ENCODE measurements at regions not wholly inside any gene's neighbourhood (a gene's known extent, or its start where the extent isn't known, plus 50 kb on each side); places are given as distances from the start of the nearest gene placed in this dataset.

DNA sequence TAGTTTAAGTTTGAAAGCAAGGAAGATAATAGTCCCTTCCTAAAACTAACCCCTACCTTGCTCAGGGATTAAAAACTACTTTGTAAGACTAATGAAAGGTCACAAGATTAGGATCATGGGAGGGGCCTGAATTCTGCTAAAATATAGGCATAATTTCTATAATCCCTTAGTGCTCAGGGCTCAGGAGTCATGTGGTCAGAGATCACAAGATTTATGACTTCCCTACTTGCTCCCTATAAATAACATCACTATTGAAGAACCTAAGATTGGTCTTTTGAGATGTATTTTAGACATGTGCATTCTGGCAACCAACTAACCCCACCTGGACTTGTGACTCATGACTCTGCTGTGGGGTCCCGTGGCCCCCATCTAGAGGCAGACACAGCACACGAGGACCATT lies 81.1 kb downstream of the STMND1 start:
- Mint-ChIP-seq H3K27ac (ENCODE audit: low read depth) (no peak overlapping the region), H3K4me1 (no peaks in the 10 kb centered on the region), H3K36me3 (ENCODE audit: insufficient read depth) (no peaks in the 10 kb centered on the region), H3K4me3 (no peak overlapping the region), H3K9me3 (no peaks in the 10 kb centered on the region), H3K27me3 (peaks cover 48% of the 10 kb centered on the region)
- no peak for ATAC-seq (replicated peaks; ENCODE audit: extremely low read depth, poor library complexity, severe bottlenecking)
- no peak for DNase-seq (ENCODE audit: low spot score in 2 of 2)

DNA sequence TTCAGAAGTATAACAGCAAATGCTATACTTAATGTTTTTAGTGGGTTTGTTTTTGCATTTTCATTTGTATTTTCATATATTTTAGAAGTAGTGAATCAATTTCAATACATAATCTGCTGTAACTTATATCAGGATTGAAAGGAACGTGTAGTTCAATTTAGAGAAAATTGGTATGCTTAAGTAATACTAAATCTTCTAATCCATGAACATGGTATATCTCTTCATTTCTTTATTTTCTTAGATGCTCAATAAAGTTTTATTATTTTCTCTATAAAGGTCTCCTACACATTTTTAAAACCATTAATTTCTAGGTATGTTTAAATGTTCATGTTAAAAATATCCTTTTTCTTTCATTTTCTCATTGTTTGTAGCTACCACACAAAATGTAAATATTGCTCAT lies 85.1 kb downstream of the STMND1 start:
- H3K27me3 Mint-ChIP-seq, result peaks cover 73% of the 10 kb centered on the region
- ATAC-seq (replicated peaks; ENCODE audit: extremely low read depth, poor library complexity, severe bottlenecking), result no peak
- no peaks in the 10 kb centered on the region for H3K9me3 Mint-ChIP-seq
- no peak for DNase-seq (ENCODE audit: low spot score in 2 of 2)
- no peak overlapping the region for H3K4me3 Mint-ChIP-seq
- no peaks in the 10 kb centered on the region for H3K4me1 Mint-ChIP-seq
- no peaks in the 10 kb centered on the region for H3K36me3 Mint-ChIP-seq (ENCODE audit: insufficient read depth)
- H3K27ac Mint-ChIP-seq (ENCODE audit: low read depth), result no peak overlapping the region

DNA sequence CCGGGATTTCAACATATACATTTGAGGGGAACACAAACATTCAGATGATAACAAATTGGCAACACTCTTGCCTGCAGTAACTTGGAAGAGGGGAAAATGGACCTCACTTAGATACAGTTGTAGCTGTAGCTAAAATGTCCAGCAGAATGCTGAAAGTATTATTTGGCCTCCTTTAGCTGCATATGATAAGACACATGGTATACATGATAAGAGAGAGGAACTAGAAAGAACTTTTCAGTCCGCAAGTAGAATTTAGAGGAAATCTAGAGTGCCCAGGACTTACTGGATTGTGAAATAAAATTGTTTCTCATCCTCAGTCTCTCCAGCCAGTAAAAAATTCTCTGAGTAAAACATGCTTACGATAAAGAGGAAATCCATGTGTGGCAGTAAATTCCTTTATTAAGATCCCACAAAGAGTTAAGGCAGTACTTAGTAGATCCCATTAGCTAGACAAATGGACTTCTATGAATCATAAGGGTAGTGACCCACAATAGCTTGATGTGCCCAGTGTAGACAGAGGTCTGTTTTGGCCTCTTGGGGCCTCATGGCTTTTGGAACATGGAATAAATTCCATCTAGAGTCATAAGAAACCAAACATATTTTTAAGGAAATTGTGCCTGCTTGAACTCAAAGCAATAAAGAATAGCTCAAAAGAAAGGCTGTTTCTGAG lies 87.9 kb upstream of the RBM24 start:
- Mint-ChIP-seq H3K4me3 (no peak overlapping the region), H3K4me1 (no peaks in the 10 kb centered on the region), H3K36me3 (ENCODE audit: insufficient read depth) (no peaks in the 10 kb centered on the region), H3K27me3 (peaks cover 22% of the 10 kb centered on the region), H3K27ac (ENCODE audit: low read depth) (no peak overlapping the region), H3K9me3 (no peaks in the 10 kb centered on the region)
- ATAC-seq (replicated peaks; ENCODE audit: extremely low read depth, poor library complexity, severe bottlenecking) (no peak), DNase-seq (ENCODE audit: low spot score in 2 of 2) (no peak)

DNA sequence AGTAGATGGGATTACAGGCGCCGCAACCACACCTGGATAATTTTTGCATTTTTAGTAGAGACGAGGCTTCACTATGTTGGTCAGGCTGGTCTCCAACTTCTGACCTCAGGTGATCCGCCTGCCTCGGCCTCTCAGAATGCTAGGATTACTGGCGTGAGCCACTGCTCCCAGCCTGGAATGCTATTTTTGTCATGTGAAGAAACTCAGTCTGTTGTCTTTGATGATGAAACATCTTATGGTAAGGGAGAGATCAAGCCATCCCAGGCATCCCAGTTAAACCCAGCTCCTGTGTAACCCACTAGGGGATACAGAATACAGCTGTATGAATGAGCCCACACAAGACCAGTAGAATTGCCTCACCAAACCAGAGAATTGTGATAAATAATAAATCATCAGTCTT lies 83.6 kb upstream of the RBM24 start:
- peaks cover 6% of the 10 kb centered on the region for H3K27me3 Mint-ChIP-seq

DNA sequence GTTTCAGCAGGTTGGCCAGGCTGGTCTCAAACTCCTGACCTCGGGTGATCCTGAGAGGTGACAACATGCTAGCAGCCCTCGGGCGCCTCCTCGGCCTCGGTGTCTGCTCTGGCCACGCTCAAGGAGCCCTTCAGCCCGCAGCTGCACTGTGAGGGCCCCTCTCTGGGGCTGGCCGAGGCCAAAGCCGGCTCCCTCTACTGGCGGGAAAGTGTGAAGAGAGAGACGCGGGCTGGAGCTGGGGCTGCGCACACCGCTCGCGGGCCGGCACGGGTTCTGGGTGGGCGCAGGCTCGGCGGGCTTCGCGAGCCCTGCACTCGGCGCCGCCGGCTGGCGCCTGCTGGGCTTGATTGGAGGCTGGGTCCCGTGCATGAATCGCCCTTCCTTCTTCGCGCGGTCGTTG lies 80.8 kb upstream of the RBM24 start:
- Mint-ChIP-seq H3K4me3 (no peak overlapping the region), H3K9me3 (no peaks in the 10 kb centered on the region), H3K27ac (ENCODE audit: low read depth) (no peak overlapping the region), H3K36me3 (ENCODE audit: insufficient read depth) (no peaks in the 10 kb centered on the region), H3K4me1 (no peaks in the 10 kb centered on the region), H3K27me3 (peaks cover 23% of the 10 kb centered on the region)
- ATAC-seq (replicated peaks; ENCODE audit: extremely low read depth, poor library complexity, severe bottlenecking) (no peak), DNase-seq (ENCODE audit: low spot score in 2 of 2) (no peak)

More for the DNA sequence above, 83.6 kb upstream of the RBM24 start:
- no peak overlapping the region for H3K27ac Mint-ChIP-seq (ENCODE audit: low read depth)
- ATAC-seq (replicated peaks; ENCODE audit: extremely low read depth, poor library complexity, severe bottlenecking) (no peak), DNase-seq (ENCODE audit: low spot score in 2 of 2) (no peak)
- H3K4me3 Mint-ChIP-seq, result no peak overlapping the region
- H3K4me1 Mint-ChIP-seq, result no peaks in the 10 kb centered on the region
- no peaks in the 10 kb centered on the region for H3K9me3 Mint-ChIP-seq
- H3K36me3 Mint-ChIP-seq (ENCODE audit: insufficient read depth), result no peaks in the 10 kb centered on the region

DNA sequence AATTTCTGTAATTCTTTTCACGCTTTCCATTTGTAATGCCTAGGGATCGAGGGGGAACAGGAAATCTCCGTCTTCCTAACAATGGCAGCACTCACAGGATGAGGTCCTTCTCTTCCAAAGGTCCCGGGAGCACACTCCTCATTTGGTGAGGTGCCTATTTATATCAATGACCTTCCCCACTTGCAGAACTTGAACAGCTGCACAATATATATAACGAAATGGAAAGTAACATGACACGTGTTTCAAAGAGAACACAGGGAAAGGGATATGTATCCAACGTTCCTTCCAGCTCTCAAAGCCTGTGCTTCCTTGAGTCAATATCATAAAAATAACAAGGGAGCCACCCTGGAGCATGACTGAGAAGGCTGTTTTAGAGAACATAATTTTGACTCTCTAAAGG lies 78.6 kb upstream of the RBM24 start:
- H3K36me3 Mint-ChIP-seq (ENCODE audit: insufficient read depth), result no peaks in the 10 kb centered on the region
- no peaks in the 10 kb centered on the region for H3K9me3 Mint-ChIP-seq
- no peaks in the 10 kb centered on the region for H3K4me1 Mint-ChIP-seq
- no peak overlapping the region for H3K4me3 Mint-ChIP-seq
- peaks cover 29% of the 10 kb centered on the region for H3K27me3 Mint-ChIP-seq
- DNase-seq (ENCODE audit: low spot score in 2 of 2) (no peak), ATAC-seq (replicated peaks; ENCODE audit: extremely low read depth, poor library complexity, severe bottlenecking) (no peak)
- no peak overlapping the region for H3K27ac Mint-ChIP-seq (ENCODE audit: low read depth)

DNA sequence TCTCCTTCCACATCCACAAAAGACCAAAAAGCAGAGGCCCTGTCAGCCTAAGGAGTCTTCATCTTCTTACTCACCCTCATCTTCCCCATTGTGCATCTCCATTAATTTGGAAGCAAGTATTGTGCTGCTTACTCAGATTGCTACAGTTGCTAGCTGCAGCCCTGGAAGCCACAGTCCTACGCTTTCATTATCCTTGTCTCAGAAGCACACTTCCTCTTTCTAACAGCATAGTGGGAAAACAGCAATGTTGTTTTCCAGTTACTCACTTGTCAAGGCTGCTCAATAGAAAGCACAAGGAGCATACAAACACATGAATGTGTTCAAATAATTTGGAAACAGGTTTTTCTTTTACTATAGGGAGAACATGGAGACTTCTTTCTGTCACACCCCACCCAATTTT lies 76.6 kb upstream of the RBM24 start:
- ATAC-seq (replicated peaks; ENCODE audit: extremely low read depth, poor library complexity, severe bottlenecking) (no peak), DNase-seq (ENCODE audit: low spot score in 2 of 2) (no peak)
- peaks cover 29% of the 10 kb centered on the region for H3K27me3 Mint-ChIP-seq
- H3K9me3 Mint-ChIP-seq, result no peaks in the 10 kb centered on the region
- no peak overlapping the region for H3K27ac Mint-ChIP-seq (ENCODE audit: low read depth)
- no peak overlapping the region for H3K4me3 Mint-ChIP-seq
- H3K36me3 Mint-ChIP-seq (ENCODE audit: insufficient read depth), result no peaks in the 10 kb centered on the region
- no peaks in the 10 kb centered on the region for H3K4me1 Mint-ChIP-seq

DNA sequence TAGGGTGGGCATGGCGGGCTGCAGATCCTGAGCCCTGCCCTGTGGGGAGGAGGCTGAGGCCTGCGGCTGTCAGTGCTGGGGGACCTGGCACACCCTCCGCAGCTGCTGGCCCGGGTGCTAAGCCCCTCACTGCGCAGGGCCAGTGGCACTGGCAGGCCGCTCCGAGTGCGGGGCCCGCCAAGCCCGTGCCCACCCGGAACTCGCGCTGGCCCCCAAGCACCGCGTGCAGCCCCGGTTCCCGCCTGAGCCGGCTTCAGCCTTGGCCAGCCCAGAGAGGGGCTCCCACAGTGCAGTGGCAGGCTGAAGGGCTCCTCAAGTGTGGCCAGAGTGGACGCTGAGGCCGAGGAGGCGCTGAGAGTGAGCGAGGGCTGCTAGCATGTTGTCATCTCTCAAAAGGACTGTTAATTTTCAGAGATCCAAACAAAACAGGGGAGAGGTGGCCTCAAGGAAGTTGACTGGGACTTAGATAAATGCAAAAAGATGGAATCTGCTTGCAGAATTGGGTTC lies 74.5 kb upstream of the RBM24 start:
- no peak overlapping the region for H3K4me3 Mint-ChIP-seq
- peaks cover 29% of the 10 kb centered on the region for H3K27me3 Mint-ChIP-seq
- ATAC-seq (replicated peaks; ENCODE audit: extremely low read depth, poor library complexity, severe bottlenecking), result no peak
- H3K27ac Mint-ChIP-seq (ENCODE audit: low read depth), result no peak overlapping the region
- no peaks in the 10 kb centered on the region for H3K36me3 Mint-ChIP-seq (ENCODE audit: insufficient read depth)
- DNase-seq (ENCODE audit: low spot score in 2 of 2), result no peak
- no peaks in the 10 kb centered on the region for H3K9me3 Mint-ChIP-seq
- H3K4me1 Mint-ChIP-seq, result no peaks in the 10 kb centered on the region

DNA sequence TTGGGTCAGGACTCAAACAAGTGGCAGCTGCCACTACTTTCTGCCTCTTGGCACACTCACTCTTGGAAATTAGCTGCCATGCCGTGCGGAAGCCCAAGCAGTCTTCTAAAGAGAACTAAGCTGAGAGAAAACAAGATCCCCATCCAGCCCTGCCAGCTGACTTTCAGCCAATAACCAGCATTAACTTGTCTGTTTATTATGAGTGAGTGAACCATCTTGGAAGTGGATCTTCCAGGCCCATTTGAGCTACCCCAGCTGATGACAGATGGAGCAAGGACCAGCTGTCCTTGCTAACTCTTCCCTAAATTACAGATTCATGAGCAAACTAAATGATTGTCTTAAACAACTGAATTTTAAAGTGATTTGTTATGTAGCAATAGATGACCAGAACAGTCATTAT lies 73.9 kb upstream of the RBM24 start:
- Mint-ChIP-seq H3K9me3 (no peaks in the 10 kb centered on the region), H3K27ac (ENCODE audit: low read depth) (no peak overlapping the region), H3K36me3 (ENCODE audit: insufficient read depth) (no peaks in the 10 kb centered on the region), H3K4me3 (no peak overlapping the region), H3K27me3 (peaks cover 26% of the 10 kb centered on the region), H3K4me1 (no peaks in the 10 kb centered on the region)
- DNase-seq (ENCODE audit: low spot score in 2 of 2), result no peak
- no peak for ATAC-seq (replicated peaks; ENCODE audit: extremely low read depth, poor library complexity, severe bottlenecking)

DNA sequence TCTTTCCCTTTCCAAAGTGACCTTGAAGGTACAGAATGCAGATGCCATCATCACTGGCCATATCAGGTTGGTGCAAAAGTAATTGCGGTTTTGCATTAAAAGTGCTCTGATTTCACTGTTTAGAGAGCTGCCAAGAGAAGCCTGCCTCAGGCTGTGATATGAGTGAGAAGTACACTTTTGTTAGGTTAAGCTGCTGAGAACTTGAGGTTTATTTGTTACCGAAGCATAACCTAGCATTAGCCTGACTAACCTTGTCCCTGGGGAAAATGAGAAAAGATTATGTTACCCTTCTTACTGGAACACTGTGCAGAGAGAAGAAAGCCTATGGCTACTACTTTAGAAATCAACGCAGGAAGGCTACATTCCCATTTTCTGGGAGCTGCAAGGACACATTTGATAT lies 70.5 kb upstream of the RBM24 start:
- Mint-ChIP-seq H3K4me3 (no peak overlapping the region), H3K4me1 (no peaks in the 10 kb centered on the region), H3K27me3 (peaks cover 14% of the 10 kb centered on the region), H3K9me3 (no peaks in the 10 kb centered on the region), H3K36me3 (ENCODE audit: insufficient read depth) (no peaks in the 10 kb centered on the region), H3K27ac (ENCODE audit: low read depth) (no peak overlapping the region)
- ATAC-seq (replicated peaks; ENCODE audit: extremely low read depth, poor library complexity, severe bottlenecking) (no peak), DNase-seq (ENCODE audit: low spot score in 2 of 2) (no peak)

DNA sequence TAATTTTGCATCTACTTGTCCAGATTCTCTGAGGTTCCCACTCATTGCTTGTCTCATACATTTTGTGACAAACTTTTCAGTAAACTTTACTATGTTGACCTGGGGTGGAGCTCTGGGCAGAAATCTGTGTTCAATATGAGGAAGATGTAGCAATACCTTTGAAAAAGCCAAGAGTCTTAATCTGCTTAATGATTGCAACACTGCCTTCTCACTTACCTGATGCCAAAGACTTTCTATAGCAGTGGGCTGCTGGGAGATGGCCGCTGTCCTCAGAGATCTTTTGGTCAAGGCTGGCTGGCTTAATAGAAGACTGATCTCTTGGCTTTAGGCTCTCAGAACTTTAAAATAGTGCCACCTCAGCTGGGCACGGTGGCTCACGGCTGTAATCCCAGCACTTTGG lies 70.1 kb upstream of the RBM24 start:
- Mint-ChIP-seq H3K36me3 (ENCODE audit: insufficient read depth) (no peaks in the 10 kb centered on the region), H3K4me1 (no peaks in the 10 kb centered on the region), H3K9me3 (no peaks in the 10 kb centered on the region), H3K4me3 (no peak overlapping the region), H3K27me3 (peaks cover 11% of the 10 kb centered on the region), H3K27ac (ENCODE audit: low read depth) (no peak overlapping the region)
- DNase-seq (ENCODE audit: low spot score in 2 of 2) (no peak), ATAC-seq (replicated peaks; ENCODE audit: extremely low read depth, poor library complexity, severe bottlenecking) (no peak)

DNA sequence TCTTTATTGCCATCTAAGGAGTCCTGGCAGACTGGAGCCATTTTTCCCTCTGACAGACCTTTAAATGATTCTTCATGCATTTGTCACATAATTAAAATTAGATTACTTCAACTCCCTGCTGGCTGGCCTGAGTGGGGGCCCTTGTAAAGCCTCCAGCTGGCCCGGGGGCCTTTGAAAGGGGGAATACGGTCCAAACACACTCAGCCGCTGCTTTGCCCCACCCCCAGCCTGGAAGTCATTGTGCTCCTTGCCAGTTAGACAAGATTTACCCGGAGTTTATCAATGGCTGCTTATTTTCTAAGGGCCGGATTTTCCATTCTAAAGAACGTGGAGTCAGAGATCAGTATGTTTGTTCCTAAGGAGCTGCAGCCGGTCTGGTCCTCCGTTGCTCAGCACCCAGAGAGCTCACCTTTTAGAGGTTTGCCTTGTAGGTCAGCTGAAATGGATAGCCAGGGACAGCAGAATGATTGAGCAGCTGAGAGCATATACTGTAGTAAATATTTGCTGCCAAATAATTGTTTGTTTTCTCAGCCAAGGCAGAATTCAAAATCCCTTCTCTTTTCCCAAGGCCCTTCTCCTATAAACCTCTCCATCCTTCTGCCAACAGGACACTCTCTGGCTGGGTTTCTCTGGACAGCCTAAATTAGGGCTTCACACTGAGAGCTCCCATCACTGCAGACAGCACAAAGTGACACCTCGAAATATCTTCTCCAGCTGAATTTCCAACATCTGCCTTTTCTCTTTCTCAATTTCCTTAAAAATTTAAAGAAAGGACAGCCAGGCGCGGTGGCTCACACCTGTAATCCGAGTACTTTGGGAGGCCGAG lies 68.4 kb upstream of the RBM24 start:
- H3K4me1 Mint-ChIP-seq, result no peaks in the 10 kb centered on the region
- H3K27me3 Mint-ChIP-seq, result peaks cover 11% of the 10 kb centered on the region
- no peak overlapping the region for H3K27ac Mint-ChIP-seq (ENCODE audit: low read depth)
- no peak for ATAC-seq (replicated peaks; ENCODE audit: extremely low read depth, poor library complexity, severe bottlenecking)
- H3K4me3 Mint-ChIP-seq, result no peak overlapping the region
- H3K9me3 Mint-ChIP-seq, result no peaks in the 10 kb centered on the region
- H3K36me3 Mint-ChIP-seq (ENCODE audit: insufficient read depth), result no peaks in the 10 kb centered on the region
- DNase-seq (ENCODE audit: low spot score in 2 of 2), result no peak

DNA sequence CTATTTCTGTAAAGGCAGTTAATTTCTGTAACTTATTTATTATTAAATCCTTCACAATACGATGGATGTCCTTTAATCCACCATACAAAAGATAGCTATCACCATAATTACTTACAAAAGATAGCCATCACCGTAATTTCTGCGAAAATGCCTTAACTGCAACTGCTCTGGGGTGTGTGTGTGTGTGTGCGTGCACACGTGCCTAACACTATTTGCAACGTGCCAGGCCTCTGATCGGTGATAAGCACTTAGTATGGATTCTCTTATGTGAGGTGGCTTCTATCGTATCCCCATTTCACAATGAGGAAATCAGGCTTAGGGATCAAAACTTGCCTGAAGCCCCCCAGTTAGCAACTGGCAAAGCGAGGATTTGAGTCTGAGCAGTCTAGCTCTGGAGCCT lies 67.1 kb upstream of the RBM24 start:
- DNase-seq (ENCODE audit: low spot score in 2 of 2) (no peak), ATAC-seq (replicated peaks; ENCODE audit: extremely low read depth, poor library complexity, severe bottlenecking) (no peak)
- Mint-ChIP-seq H3K27ac (ENCODE audit: low read depth) (no peak overlapping the region), H3K27me3 (peaks cover 19% of the 10 kb centered on the region), H3K36me3 (ENCODE audit: insufficient read depth) (no peaks in the 10 kb centered on the region), H3K4me3 (no peak overlapping the region), H3K9me3 (no peaks in the 10 kb centered on the region), H3K4me1 (no peaks in the 10 kb centered on the region)
